ENCODE measurements at regions not wholly inside any gene's neighbourhood (a gene's known extent, or its start where the extent isn't known, plus 50 kb on each side); places are given as distances from the start of the nearest gene placed in this dataset.

GRCh38 chr20:12893653-12894052, 115.1 kb upstream of the SPTLC3 start:
- H3K4me3 ChIP-seq, result no peak overlapping the region
- intact Hi-C loops (cut with DNase I), result no loop called here
- ATAC-seq, result no peak

GRCh38 chr20:12894089-12894488, 114.7 kb upstream of the SPTLC3 start:
- H3K4me1 ChIP-seq, result no peaks in the 10 kb centered on the region
- no peak for ATAC-seq
- no peak overlapping the region for H3K4me3 ChIP-seq
- no peak for TF ChIP-seq CTCF (IDR thresholded peaks at IDR 0.05)
- intact Hi-C loops (cut with DNase I), result no loop called here
- no peaks in the 10 kb centered on the region for H3K36me3 ChIP-seq
- no peaks in the 10 kb centered on the region for H3K9me3 ChIP-seq
- H3K27ac ChIP-seq, result no peak overlapping the region
- DNase-seq, result no peak
- no peaks in the 10 kb centered on the region for H3K27me3 ChIP-seq

More at GRCh38 chr20:12893653-12894052, 115.1 kb upstream of the SPTLC3 start:
- Histone ChIP-seq H3K4me1 (no peaks in the 10 kb centered on the region), H3K27ac (no peak overlapping the region), H3K9me3 (no peaks in the 10 kb centered on the region), H3K27me3 (no peaks in the 10 kb centered on the region), H3K36me3 (no peaks in the 10 kb centered on the region)
- no peak for DNase-seq
- no peak for TF ChIP-seq CTCF (IDR thresholded peaks at IDR 0.05)

GRCh38 chr20:12896180-12896579, 112.6 kb upstream of the SPTLC3 start:
- Histone ChIP-seq H3K27ac (no peak overlapping the region), H3K36me3 (no peaks in the 10 kb centered on the region), H3K27me3 (no peaks in the 10 kb centered on the region), H3K4me3 (no peak overlapping the region), H3K9me3 (no peaks in the 10 kb centered on the region), H3K4me1 (no peaks in the 10 kb centered on the region)
- intact Hi-C loops (cut with DNase I), result no loop called here
- no peak for DNase-seq
- TF ChIP-seq CTCF (IDR thresholded peaks at IDR 0.05), result no peak
- no peak for ATAC-seq

GRCh38 chr20:12902992-12903391, 105.8 kb upstream of the SPTLC3 start:
- Histone ChIP-seq H3K4me3 (no peak overlapping the region), H3K27me3 (no peaks in the 10 kb centered on the region), H3K4me1 (no peaks in the 10 kb centered on the region), H3K9me3 (no peaks in the 10 kb centered on the region), H3K36me3 (no peaks in the 10 kb centered on the region), H3K27ac (no peak overlapping the region)
- TF ChIP-seq CTCF (IDR thresholded peaks at IDR 0.05), result no peak
- no peak for DNase-seq
- intact Hi-C loops (cut with DNase I), result no loop called here
- no peak for ATAC-seq

- H3K4me3 ChIP-seq, result no peak overlapping the region
- H3K27me3 ChIP-seq, result no peaks in the 10 kb centered on the region
- TF ChIP-seq CTCF (IDR thresholded peaks at IDR 0.05), result no peak
- H3K9me3 ChIP-seq, result no peaks in the 10 kb centered on the region
- intact Hi-C loops (cut with DNase I), result no loop called here
- no peak overlapping the region for H3K27ac ChIP-seq
- H3K4me1 ChIP-seq, result no peaks in the 10 kb centered on the region
- no peak for DNase-seq
- H3K36me3 ChIP-seq, result no peaks in the 10 kb centered on the region
- no peak for ATAC-seq
These were observed 102.4 kb upstream of the SPTLC3 start for GRCh38 chr20:12906361-12906760.

- ATAC-seq (no peak), DNase-seq (no peak)
- Histone ChIP-seq H3K36me3 (no peaks in the 10 kb centered on the region), H3K27me3 (no peaks in the 10 kb centered on the region), H3K27ac (no peak overlapping the region), H3K4me1 (no peaks in the 10 kb centered on the region), H3K9me3 (no peaks in the 10 kb centered on the region), H3K4me3 (no peak overlapping the region)
- intact Hi-C loops (cut with DNase I), result no loop called here
- TF ChIP-seq CTCF (IDR thresholded peaks at IDR 0.05), result no peak
These were observed 97.4 kb upstream of the SPTLC3 start for GRCh38 chr20:12911372-12911771.
